ENCODE measurements at regions not wholly inside any gene's neighbourhood (a gene's known extent, or its start where the extent isn't known, plus 50 kb on each side); places are given as distances from the start of the nearest gene placed in this dataset.
"Not testable (repeated sequence)": the region's sequence is repeated elsewhere in the genome, so short reads cannot be mapped to it uniquely, and the experiment has no call there.

DNA sequence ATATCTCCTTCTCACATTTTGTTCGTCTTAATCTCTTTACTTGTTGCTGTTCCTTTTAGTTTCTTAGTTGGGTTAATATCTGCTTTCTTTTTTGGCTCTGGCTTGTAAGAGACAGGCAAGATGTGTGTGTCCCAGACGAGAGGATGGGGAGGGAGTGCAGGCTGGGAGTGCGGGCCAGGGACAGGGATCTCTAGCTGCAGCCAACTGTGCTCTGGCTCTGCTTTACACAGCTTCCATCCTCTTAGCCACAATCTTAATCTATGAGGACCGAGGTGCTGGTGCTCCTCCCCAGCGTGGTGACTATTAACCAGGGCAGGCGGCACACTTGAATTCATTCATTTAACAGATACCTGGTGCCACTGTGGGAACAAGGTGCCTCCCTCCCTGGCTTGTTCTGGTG is 70.9 kb upstream of the WASF3 start:
- Mint-ChIP-seq H3K4me1 (ENCODE audit: insufficient read depth, unreplicated experiment) (no peaks in the 10 kb centered on the region), H3K9me3 (ENCODE audit: unreplicated experiment) (no peaks in the 10 kb centered on the region)
- TF ChIP-seq, protein P1, sequence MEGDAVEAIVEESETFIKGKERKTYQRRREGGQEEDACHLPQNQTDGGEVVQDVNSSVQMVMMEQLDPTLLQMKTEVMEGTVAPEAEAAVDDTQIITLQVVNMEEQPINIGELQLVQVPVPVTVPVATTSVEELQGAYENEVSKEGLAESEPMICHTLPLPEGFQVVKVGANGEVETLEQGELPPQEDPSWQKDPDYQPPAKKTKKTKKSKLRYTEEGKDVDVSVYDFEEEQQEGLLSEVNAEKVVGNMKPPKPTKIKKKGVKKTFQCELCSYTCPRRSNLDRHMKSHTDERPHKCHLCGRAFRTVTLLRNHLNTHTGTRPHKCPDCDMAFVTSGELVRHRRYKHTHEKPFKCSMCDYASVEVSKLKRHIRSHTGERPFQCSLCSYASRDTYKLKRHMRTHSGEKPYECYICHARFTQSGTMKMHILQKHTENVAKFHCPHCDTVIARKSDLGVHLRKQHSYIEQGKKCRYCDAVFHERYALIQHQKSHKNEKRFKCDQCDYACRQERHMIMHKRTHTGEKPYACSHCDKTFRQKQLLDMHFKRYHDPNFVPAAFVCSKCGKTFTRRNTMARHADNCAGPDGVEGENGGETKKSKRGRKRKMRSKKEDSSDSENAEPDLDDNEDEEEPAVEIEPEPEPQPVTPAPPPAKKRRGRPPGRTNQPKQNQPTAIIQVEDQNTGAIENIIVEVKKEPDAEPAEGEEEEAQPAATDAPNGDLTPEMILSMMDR (IDR thresholded peaks at IDR 0.05; ENCODE audit: unreplicated experiment) = no peak

DNA sequence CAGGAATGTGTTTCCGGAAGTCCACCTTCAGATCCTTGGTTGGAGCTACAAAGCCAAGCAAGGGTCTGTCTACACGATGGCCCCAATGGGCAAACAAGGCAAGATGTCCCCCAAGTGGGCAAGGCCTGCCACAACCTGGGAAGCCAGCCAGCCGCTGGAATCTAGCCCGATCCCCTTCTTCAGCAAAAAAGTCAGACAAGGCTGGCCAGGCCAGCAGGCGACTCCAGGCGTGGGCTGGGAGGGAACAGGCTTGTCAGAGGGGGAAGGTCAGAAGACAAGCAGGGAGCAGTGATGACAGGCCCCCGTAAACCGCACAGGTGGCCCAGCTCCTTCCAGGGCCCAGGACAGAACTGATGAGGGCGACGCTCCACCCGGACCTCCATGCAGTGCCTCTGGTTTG is 69.7 kb upstream of the WASF3 start:
- intact Hi-C loops (cut with micrococcal nuclease) = no loop called here

More for the DNA sequence above, 70.9 kb upstream of the WASF3 start:
- BruUV-seq (replicated peaks) = no TSS peak
- Mint-ChIP-seq H3K4me3 (ENCODE audit: unreplicated experiment) (no peak overlapping the region), H3K36me3 (ENCODE audit: insufficient read depth, unreplicated experiment) (no peaks in the 10 kb centered on the region), H3K27ac (ENCODE audit: low read depth, unreplicated experiment) (no peak overlapping the region), H3K27me3 (ENCODE audit: insufficient read depth, unreplicated experiment) (peaks cover 20% of the 10 kb centered on the region)
- DNase-seq (ENCODE audit: unreplicated experiment) = no peak
- ChIA-PET POLR2A (no interaction called here), CTCF (interaction anchor here (0.7 kb wide), 1 partner anchor 210 kb away, joined by 3 read pairs; no protein-coding TSS in a partner anchor)
- intact Hi-C loops (cut with micrococcal nuclease) = no loop called here

DNA sequence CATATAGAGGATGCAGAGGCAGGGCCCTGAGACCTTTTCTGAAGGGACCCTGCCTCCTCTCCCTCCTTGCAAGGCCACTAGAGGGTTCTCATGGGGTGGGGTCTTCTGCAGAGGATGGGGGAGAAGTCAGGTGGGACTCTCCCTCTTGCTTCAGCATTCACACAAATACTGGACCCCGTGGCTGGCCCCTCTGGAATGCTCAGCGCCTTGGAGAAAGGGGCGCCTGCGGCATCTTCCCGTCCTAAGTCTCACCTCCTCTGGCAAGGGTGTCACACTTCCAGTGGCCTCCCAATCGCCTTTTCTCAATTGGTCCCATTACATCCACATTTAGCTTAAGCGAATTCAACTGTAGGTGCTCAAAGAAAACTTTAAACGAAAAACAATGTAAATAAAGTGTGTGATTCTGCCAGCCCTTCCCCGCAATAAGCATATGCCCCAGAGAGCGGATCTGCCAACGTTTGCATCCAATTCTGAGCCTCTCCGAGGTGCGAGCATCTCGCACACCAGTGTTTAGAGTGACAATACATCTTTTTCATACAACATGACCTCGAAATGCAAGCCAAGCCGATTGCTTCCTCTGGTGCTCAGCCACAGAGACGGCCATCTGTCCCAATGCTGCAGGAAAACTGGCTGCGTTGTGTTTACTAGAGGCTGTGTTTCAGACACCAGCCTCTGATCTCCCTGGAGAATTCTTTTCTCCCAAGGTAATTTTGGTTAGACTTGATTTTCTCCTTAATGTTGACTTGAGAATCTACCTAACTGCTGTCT is 69.1 kb upstream of the WASF3 start:
- BruUV-seq (replicated peaks) = no TSS peak
- H3K36me3 Mint-ChIP-seq (ENCODE audit: insufficient read depth, unreplicated experiment) = no peaks in the 10 kb centered on the region
- no peak overlapping the region for H3K27ac Mint-ChIP-seq (ENCODE audit: low read depth, unreplicated experiment)
- TF ChIP-seq, protein P1 (IDR thresholded peaks at IDR 0.05; ENCODE audit: unreplicated experiment) = no peak
- no peak for DNase-seq (ENCODE audit: unreplicated experiment)
- POLR2A ChIA-PET = no interaction called here
- no peaks in the 10 kb centered on the region for H3K9me3 Mint-ChIP-seq (ENCODE audit: unreplicated experiment)
- peaks cover 20% of the 10 kb centered on the region for H3K27me3 Mint-ChIP-seq (ENCODE audit: insufficient read depth, unreplicated experiment)
- no peaks in the 10 kb centered on the region for H3K4me1 Mint-ChIP-seq (ENCODE audit: insufficient read depth, unreplicated experiment)
- intact Hi-C loops (cut with micrococcal nuclease) = no loop called here
- no peak overlapping the region for H3K4me3 Mint-ChIP-seq (ENCODE audit: unreplicated experiment)
- CTCF ChIA-PET = interaction anchor here (0.7 to 1.3 kb wide), 3 partner anchors 8 to 304 kb away, joined by 3 read pairs; no protein-coding TSS in a partner anchor

More for the DNA sequence above, 69.7 kb upstream of the WASF3 start:
- Mint-ChIP-seq H3K4me3 (ENCODE audit: unreplicated experiment) (no peak overlapping the region), H3K36me3 (ENCODE audit: insufficient read depth, unreplicated experiment) (no peaks in the 10 kb centered on the region), H3K27ac (ENCODE audit: low read depth, unreplicated experiment) (no peak overlapping the region), H3K4me1 (ENCODE audit: insufficient read depth, unreplicated experiment) (no peaks in the 10 kb centered on the region), H3K27me3 (ENCODE audit: insufficient read depth, unreplicated experiment) (peaks cover 20% of the 10 kb centered on the region), H3K9me3 (ENCODE audit: unreplicated experiment) (no peaks in the 10 kb centered on the region)
- CTCF ChIA-PET = interaction anchor here (1.2 to 1.3 kb wide), 2 partner anchors 9 to 209 kb away, joined by 3 read pairs; no protein-coding TSS in a partner anchor
- TF ChIP-seq, protein P1 (IDR thresholded peaks at IDR 0.05; ENCODE audit: unreplicated experiment) = no peak
- BruUV-seq (replicated peaks) = no TSS peak
- DNase-seq (ENCODE audit: unreplicated experiment) = no peak
- POLR2A ChIA-PET = no interaction called here

DNA sequence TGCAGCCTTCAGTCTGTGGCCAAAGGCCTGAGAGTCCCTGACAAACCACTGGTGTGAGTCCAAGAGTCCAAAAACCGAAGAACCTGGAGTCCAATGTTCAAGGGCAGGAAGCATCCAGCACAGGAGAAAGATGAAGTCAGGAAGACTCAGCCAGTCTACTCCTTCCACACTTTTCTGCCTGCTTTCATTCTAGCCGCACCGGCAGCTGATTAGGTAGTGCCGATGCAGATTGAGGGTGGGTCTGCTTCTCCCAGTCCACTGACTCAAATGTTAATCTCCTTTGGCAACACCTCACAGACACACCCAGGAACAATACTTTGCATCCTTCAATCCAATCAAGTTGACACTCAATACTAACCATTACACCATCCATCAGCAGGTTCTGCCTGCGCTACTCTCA is 65.2 kb upstream of the WASF3 start:
- DNase-seq (ENCODE audit: unreplicated experiment); H3K4me3 Mint-ChIP-seq (ENCODE audit: unreplicated experiment); intact Hi-C loops (cut with micrococcal nuclease); H3K9me3 Mint-ChIP-seq (ENCODE audit: unreplicated experiment); POLR2A ChIA-PET; H3K27ac Mint-ChIP-seq (ENCODE audit: low read depth, unreplicated experiment); BruUV-seq (replicated peaks); H3K4me1 Mint-ChIP-seq (ENCODE audit: insufficient read depth, unreplicated experiment); H3K36me3 Mint-ChIP-seq (ENCODE audit: insufficient read depth, unreplicated experiment): not testable (repeated sequence)
- peaks cover 20% of the 10 kb centered on the region for H3K27me3 Mint-ChIP-seq (ENCODE audit: insufficient read depth, unreplicated experiment)
- CTCF ChIA-PET = interaction anchor here (0.6 to 1.3 kb wide), 2 partner anchors 33 to 202 kb away, joined by 3 read pairs; no protein-coding TSS in a partner anchor
